Skin epidermis (tissue), 12 donors: ENCODE measurements at regions not wholly inside any gene's neighbourhood (a gene's known extent, or its start where the extent isn't known, plus 50 kb on each side); places are given as distances from the start of the nearest gene placed in this dataset.
"Not testable (repeated sequence)": the region's sequence is repeated elsewhere in the genome, so short reads cannot be mapped to it uniquely, and the experiment has no call there.

ENCODE experiments used
- H3K27ac ChIP-seq, 21 experiments: fragments of 200-600 bp; sonication (generic) in 11 of 21; one replicate each; pipeline ENCODE4 v1.5.0; 2020; ENCODE audit warnings: mild to moderate bottlenecking in 3 of 21, inconsistent platforms in 2 of 21, moderate library complexity in 2 of 21
- H3K4me3 ChIP-seq, 7 experiments: fragments of 200-600 bp; sonication (generic) in 2 of 7; one replicate each; pipeline ENCODE4 v1.5.0; 2020; ENCODE audit warnings: inconsistent platforms in 2 of 7, mild to moderate bottlenecking in 2 of 7, moderate library complexity in 1 of 7

DNA sequence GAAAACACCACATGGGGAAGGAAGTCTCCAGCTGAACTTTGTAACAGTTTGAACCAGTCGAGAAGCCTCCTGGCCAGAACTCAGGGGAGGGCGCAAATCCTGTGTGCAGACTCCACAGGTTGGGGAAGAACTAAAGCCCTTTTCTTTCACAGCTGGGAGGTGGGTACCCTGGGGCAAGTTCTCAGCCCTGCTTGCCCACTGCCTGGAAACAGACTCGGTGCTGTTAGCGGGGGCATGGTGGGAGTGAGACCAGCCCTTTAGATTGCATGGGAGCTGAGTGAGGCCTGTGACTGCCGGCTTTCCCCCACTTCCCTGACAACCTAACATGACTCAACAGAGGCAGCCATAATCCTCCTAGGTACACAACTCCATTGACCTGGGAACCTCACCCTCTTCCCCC lies 223.6 kb upstream of the DLGAP1 start:
- H3K27ac ChIP-seq, H3K4me3 ChIP-seq: not testable (repeated sequence)

DNA sequence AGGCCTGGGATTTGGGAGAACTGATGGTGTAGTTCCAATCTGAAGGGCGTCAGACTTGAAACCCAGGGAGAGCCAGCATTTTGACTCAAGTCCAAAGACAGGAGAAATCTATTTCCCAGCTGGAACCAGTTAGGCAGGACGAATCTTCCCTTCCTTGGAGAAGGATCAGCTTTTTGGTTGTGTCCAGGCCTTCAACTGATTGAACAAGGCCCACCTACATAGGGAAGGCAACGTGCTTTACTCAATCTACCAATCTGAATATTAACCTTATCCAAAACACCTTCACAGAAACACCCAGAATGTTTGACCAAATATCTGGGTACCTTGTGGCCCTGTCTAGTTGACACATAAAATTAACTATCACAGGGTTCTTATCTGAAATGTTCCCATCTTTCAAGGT lies 221.9 kb upstream of the DLGAP1 start:
- Histone ChIP-seq H3K27ac (no peak overlapping the region), H3K4me3 (no peak overlapping the region)

DNA sequence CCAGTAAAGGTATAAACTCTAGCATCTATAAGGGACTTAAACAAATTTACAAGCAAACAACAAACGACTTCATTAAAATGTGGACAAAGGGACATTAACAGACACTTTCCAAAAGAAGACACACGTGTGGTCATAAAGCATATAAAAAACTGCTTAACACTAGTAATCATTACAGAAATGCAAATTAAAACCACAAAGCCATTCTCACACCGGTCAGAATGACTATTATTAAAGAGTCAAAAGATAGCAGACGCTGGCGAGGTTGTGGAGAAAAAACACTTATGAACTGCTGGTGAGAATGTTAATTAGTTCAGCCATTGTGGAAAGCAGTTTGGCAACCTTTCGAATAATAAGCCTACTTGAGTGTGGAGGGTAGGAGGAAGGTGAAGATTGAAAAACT lies 217.1 kb upstream of the DLGAP1 start:
- Histone ChIP-seq H3K27ac (no peak overlapping the region), H3K4me3 (no peak overlapping the region)

DNA sequence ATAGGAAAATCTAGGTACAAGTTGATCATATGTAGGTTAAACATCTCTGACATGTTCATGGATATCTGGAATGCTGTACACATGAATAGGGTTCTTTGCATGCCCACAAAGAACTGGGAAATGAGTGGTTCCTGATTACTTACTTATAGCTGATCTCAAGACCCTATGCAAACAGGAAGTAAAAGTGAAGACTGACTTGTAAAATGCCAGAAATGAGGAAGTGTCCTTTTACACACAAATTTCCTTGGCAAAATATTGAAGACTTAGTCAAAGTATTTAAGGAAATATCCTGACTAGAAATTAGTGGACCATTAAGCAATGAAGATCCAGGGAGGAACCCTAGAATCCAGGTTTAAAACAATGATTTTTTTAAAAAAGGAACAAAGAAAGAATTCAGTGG lies 203.7 kb upstream of the DLGAP1 start:
- no peak overlapping the region for H3K4me3 ChIP-seq
- H3K27ac ChIP-seq, result no peak overlapping the region

DNA sequence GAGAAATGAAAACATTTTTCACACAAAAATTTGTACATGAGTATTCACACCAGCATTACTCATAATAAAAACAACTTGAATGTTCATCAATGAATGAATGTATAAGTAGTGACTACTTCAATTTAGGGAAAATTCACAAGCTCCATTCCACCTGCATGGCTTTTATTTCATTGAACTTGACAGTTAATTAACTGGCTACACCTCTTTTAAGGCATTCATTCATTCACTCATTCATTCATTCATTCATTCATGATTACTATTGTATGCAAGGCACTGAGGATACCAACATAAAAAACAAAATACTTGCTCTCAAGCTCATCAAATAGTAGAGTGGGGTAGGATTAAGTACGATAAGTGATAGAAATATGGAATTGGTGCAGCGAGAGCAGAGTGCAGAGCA lies 198.3 kb upstream of the DLGAP1 start:
- no peak overlapping the region for H3K27ac ChIP-seq

DNA sequence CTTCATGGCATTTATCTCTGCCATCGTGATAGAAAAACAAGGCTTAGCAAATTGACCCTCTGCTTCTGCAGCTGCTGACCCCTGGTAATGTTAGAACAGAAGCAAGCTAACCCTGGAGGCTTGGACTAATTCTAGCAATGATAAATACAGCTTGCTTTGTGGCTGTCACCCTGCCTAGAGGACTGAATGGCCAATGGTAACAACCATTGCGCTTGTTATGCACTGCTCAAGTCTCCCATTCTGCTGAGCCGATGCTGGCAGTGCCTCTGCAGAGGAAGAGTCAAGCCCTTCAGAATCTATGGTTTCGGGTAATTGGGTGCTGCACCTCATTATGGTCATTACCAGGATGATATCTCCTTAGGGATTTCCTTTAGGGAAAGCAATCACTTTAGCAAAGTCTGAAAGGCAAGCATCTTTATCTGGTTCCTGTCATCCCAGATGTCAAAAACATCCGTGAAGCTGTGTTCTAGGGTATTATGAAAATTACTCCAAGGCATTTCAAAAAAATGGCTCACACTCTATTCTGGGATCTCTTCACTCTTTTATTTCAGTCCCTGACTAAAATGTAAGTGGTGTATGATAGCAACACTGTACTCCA lies 186.8 kb upstream of the DLGAP1 start:
- Histone ChIP-seq H3K27ac (no peak overlapping the region), H3K4me3 (no peak overlapping the region)

More for the DNA sequence above, 198.3 kb upstream of the DLGAP1 start:
- H3K4me3 ChIP-seq, result no peak overlapping the region

DNA sequence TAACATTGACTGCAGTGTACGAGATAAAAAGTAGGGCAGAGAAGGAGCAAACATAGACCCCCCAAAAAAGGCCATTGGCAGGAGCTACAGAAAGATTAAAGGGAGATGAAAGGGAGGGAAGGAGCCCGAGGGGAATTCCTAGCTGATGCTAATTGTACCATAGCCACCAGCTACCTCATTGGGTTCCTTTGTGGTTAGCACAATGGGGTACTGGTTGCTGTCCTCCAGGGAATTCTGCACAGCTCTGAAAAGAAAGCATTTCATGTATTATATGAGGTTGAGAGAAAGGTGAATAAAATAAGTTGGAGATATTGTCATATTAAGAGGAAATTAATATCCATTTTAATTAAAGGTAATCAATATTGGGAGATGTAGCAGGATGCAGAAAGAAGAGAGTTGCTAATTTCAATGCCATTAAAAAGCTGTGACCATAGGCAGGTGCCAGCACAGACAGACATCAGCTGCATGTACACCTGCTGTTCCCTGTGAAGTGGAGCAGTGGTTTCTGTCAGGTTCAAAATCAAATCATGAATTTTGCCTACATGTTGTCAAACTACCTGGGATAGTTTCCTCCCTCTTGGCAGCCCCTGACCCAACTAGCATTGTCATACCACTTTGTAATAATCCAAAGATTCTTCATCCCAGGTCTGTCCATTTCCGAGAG lies 185.4 kb upstream of the DLGAP1 start:
- Histone ChIP-seq H3K4me3 (no peak overlapping the region), H3K27ac (no peak overlapping the region)

DNA sequence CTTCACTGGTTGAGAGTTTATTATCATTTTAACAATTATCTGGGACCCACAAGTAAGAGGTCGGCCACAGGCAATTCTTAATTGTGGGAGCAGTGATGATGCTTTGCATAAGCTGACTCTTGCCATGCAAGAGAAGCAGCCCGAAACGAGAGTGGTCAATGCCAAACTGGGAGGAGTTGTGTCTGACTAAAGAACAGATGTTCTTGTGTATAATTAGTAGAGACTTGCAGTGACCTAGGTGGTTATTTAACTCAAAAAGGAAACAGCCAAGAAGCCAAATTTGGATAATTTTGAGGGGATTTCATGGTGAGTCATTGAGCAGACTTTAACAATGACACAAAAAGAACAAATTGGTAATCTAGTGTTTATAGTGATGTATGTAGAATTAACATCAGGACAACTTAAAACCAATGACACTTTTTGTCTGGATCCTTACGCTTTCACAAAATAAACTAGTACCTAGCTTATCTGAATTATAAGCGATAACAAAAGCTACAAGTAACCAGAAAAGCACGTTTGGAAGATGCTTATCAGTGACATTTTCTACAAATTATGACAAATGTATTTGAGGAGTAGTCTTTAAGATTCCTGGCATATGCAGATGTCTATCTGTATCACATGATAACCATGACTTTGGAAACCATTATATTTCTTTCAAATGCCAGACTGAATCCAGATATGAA lies 184.7 kb upstream of the DLGAP1 start:
- no peak overlapping the region for H3K27ac ChIP-seq
- no peak overlapping the region for H3K4me3 ChIP-seq

DNA sequence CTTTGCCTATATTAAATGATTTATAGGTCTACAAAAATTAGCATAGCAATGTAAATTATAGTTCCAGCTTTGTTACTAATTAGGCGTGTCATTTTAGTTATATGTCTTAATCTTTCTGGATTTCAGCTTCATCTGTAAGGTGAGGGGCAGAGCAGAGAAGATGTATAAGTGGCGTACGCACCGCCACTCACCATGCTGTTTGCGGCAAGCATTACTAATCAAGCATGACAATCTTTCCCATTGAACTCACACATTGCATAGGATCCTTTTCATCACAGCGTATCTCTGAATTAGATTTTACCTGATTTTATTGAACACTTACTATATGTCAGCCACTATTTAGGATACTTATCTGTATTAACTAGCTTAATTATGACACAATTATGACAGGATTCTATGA lies 183.6 kb upstream of the DLGAP1 start:
- Histone ChIP-seq H3K4me3 (no peak overlapping the region), H3K27ac (no peak overlapping the region)

DNA sequence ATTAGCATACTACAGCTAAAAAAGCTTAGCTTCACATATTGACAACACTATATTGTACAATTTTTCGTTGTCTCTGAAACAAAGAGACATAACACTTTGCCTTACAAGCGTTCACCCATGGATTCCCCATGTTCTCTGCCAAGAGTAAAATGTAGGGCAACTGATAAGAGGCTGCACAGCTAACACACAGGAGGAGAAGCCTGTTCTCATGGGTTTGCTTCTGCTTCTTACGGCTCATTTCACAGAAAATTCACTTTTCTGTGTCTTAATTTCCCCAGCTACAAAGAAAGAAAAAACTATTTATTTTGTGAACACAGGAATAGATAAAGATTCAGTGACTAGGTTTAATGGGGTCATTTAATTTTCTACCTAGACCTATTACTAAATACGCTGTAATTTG lies 182.8 kb upstream of the DLGAP1 start:
- Histone ChIP-seq H3K27ac (no peak overlapping the region), H3K4me3 (no peak overlapping the region)

DNA sequence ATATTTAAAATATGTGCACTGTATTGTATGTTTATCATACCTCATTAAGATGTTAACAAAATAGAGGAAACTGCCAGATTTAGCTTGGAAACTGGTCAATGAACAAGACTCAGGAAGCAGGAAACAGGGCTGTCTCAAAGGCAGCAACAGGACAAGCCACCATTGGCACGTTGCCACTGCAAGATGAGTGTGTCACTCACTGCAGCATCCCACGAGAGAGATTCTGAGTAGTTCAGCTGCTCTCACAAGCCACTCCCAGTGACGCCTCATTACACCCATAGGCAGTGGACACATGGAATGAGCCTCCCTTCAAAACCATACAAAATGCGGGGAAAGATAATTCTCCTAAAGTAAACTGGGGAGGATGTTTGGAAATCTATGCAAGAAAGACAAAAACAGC lies 181.9 kb upstream of the DLGAP1 start:
- no peak overlapping the region for H3K4me3 ChIP-seq
- no peak overlapping the region for H3K27ac ChIP-seq

DNA sequence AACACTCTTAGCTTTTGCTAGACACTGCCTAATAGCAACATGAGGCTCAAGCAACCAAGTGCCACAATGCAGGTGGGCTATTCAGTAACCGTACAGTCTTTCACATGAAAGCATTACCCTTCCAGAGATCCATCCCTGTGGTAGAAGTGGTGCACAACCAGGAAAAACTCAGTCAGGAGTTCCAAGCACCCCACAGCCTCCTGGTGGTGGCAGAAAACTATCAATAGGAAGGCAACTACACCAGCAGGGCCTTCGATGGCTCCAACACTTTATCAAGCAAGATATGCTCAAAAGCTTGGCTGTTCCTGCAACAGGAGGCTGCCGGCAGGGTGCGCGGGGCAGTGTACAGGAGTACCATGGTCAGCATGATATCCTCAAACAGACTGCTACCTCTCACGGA lies 176.1 kb upstream of the DLGAP1 start:
- H3K27ac ChIP-seq, result no peak overlapping the region
- no peak overlapping the region for H3K4me3 ChIP-seq

DNA sequence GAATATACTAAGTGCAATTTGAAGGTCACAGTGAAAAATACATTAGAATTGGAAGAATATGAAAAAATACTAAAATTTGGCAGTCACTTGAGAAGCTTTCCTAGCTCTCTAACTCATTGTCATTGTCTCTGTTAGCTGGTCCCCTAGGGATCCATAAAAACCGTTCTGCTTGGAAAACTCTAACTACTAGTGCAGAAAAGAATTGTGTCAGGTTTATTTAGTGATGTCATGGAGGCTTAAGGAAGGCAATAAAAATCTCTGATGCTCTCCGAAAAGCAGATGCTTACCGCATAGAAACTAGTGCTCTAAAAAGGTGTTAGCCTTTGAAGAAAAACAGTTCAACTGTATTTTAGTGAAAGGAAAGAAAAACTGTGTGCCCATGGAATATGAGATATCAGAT lies 150.1 kb upstream of the DLGAP1 start:
- Histone ChIP-seq H3K27ac (no peak overlapping the region), H3K4me3 (no peak overlapping the region)

DNA sequence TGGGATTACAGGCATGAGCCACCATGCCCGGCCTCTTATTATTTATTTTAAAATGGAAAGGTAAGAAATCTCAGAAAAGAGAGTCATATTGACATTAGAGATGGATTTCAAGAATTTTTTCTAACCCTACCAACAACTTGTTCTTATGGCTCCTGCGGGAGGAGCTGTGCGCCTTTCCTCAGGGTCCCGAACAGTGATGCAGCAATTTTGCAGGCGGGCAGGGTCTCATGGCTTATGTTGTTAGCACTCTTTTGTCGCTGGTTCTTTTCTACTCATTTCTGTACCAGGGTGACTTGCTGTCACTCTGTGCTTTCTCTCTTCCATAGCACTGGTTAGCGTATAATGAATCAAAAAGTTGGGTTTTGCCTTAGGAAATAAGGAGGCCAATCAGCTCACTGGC lies 148.8 kb upstream of the DLGAP1 start:
- Histone ChIP-seq H3K4me3 (no peak overlapping the region), H3K27ac (no peak overlapping the region)

DNA sequence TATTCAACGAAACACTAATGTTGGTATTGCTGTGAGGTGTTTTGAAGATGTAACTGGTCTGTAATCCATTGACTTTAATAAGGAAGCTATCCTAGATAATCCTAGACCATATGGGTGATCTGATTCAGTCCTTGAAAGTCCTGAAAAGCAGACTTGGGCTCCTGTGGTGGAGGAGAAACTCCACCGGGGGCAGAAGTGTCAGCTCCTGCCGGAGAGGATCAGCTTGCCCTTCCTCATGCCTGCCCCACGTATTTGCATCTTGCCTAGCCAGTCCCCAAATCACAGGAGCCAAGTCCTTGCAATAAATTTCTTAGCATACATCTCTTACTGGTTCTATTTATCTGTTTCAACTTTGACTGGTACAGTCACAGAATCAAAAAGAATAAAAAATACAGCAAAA lies 144.2 kb upstream of the DLGAP1 start:
- Histone ChIP-seq H3K4me3 (no peak overlapping the region), H3K27ac (no peak overlapping the region)

DNA sequence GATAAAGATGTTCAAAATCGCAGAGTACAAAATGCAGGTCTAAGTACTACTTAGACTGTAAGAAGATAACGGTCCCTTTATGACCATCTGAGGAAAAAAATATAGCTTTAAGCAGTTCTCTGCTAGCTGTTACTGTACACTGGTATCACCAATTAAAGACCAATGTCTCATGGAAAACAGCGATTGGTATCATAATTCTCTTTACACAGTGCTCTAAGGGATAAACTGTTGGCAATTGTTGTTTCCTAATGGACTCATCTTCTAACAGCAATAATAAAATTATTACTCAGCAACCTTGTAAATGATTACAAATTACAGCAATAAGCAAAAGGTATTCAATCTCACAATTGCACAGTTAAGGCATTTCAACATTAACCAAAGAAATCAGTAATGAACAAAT lies 142.2 kb upstream of the DLGAP1 start:
- Histone ChIP-seq H3K27ac (no peak overlapping the region), H3K4me3 (no peak overlapping the region)

DNA sequence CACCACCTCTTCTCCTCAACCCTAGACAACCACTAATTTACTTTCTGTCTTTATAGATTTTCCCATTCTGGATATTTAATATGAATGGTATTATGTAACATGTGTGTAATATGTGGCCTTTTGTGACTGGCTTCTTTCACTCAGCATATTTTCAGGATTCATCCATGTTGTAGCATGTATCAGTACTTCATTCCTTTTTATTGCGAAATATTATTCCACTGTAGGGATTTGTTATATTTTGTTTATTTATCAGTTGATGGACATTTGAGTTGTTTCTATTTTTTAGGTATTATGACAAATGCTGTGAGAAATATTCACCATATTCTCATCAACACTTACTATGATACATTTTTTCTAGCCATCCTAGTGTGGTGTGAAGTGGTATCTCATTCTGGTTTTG lies 138.8 kb upstream of the DLGAP1 start:
- Histone ChIP-seq H3K4me3 (no peak overlapping the region), H3K27ac (no peak overlapping the region)

DNA sequence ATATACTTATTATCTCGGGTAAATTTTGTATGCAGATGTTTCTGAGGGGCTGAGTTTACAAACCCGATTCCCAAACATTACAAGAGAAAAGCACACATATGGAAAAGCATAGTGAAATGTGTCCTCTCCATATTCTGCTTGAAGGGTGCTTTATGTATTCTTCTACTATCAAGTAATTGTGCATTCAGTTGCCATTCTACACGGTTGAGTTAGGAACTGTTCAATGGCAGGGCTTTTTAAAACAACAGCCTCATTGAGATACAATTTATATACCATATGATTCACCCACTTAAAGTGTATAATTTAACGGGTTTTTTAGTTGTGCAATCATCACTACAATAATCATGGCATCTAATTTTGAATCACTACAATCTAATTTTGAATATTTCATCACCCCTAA lies 138.4 kb upstream of the DLGAP1 start:
- Histone ChIP-seq H3K4me3 (no peak overlapping the region), H3K27ac (no peak overlapping the region)

DNA sequence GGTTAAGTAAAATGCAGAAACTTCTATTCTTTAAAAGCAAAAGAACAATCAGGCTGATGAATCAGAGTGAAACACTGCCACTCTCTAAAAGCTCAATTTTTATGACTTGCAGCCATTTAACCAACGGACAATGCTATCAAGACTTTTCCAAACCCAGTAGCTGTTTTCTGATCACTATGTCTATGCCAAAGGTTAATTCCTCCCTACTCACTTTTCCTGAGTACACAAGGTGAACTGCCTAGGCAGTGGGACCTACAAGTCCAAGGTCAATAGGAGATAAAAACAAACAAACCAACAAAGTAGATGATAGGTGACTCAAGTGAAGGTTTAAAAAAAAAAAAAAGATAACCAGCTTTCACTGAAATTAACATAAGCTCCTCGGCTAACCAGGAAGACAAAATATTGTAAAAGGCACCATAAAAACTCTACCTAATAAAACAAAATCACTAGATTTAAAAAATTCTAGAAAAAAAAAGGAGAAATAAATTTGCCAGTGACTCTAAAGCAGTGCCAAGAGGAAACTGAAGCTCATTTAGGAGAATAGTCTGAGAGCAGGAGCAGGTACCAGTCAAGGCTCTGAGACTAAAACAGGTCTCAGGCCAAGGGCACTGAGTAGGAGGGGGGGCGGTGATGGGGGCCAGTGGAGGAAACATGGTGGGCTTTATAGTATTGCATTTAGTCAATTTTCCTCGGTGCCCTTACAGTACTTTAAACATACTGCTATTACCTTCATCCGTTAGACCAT lies 134.1 kb upstream of the DLGAP1 start:
- Histone ChIP-seq H3K27ac (no peak overlapping the region), H3K4me3 (no peak overlapping the region)

DNA sequence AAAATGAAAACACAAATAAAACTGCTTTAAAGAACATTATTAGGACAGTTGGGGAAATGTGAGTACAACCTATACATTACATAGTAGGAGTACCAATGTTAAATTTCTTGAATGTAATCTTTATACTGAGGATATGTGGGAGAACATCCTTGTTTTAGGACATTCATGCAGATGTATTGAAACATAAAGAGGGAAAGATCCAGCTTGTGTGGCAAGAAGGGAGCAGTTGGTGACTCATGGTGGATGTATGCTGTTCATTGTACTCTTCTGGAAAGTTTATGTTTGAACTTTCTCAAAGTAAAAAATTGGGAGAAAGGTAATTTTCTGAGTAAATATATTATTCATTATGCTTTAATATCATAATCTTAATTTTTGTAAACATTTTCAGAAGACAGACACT lies 132.1 kb upstream of the DLGAP1 start:
- Histone ChIP-seq H3K27ac (no peak overlapping the region), H3K4me3 (no peak overlapping the region)

DNA sequence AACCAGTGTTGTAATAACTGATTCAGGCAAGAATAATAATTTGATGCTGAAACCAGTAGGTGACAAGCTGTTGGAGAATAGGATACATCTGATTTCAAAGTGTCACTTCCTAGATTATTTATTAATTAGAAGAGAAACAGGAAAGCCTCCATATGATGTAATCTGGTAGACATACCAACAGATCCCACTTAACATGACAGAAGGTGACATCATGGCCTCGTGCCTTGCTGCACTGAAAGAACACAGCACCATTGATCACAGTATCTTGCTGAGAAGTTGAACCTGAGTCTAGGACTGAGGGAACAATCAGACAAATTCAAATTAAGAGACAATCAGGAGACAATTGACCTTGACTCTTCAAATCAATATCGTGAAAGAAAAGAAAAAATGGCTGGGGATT lies 131.6 kb upstream of the DLGAP1 start:
- H3K4me3 ChIP-seq, result no peak overlapping the region
- no peak overlapping the region for H3K27ac ChIP-seq
